GM21825 (cell line): ENCODE measurements at regions not wholly inside any gene's neighbourhood (a gene's known extent, or its start where the extent isn't known, plus 50 kb on each side); places are given as distances from the start of the nearest gene placed in this dataset.
"Not testable (repeated sequence)": the region's sequence is repeated elsewhere in the genome, so short reads cannot be mapped to it uniquely, and the experiment has no call there.

ENCODE experiments used
- ATAC-seq: cut with Tn5 transposase; IDR thresholded peaks from one replicate; pipeline ENCODE4 v1.9.1; 2021; ENCODE audit warnings: mild to moderate bottlenecking, moderate library complexity; ENCODE audit not compliant: unreplicated experiment

- no peak for ATAC-seq
Observed at GRCh38 chr3:72270072-72270681, 485.2 kb upstream of the PROK2 start.

GRCh38 chr3:72269475-72269874 is 484.5 kb upstream of the PROK2 start:
- ATAC-seq = no peak

GRCh38 chr3:72266921-72267524 is 482.1 kb upstream of the PROK2 start:
- not testable (repeated sequence) for ATAC-seq

GRCh38 chr3:72266016-72266370 is 481.0 kb upstream of the PROK2 start:
- peak; percentile 22 for ATAC-seq

GRCh38 chr3:72265256-72266015 is 480.5 kb upstream of the PROK2 start:
- ATAC-seq = peak; percentile 41

GRCh38 chr3:72263223-72263990 is 478.5 kb upstream of the PROK2 start:
- ATAC-seq = no peak

GRCh38 chr3:72262736-72263135 is 477.8 kb upstream of the PROK2 start:
- no peak for ATAC-seq

GRCh38 chr3:72261566-72262564 is 476.9 kb upstream of the PROK2 start:
- no peak for ATAC-seq

- ATAC-seq = no peak
Observed at GRCh38 chr3:72260588-72260910, 475.6 kb upstream of the PROK2 start.

- ATAC-seq = no peak
Observed at GRCh38 chr3:72259755-72260587, 475.0 kb upstream of the PROK2 start.

- no peak for ATAC-seq
Observed at GRCh38 chr3:72258361-72259141, 473.6 kb upstream of the PROK2 start.

GRCh38 chr3:72257738-72258137 is 472.8 kb upstream of the PROK2 start:
- ATAC-seq = no peak

- ATAC-seq = no peak
Observed at GRCh38 chr3:72257203-72257602, 472.3 kb upstream of the PROK2 start.

GRCh38 chr3:72256716-72257115 is 471.8 kb upstream of the PROK2 start:
- no peak for ATAC-seq

- ATAC-seq = no peak
Observed at GRCh38 chr3:72255791-72256559, 471.0 kb upstream of the PROK2 start.

GRCh38 chr3:72255191-72255590 is 470.2 kb upstream of the PROK2 start:
- no peak for ATAC-seq

- ATAC-seq = no peak
Observed at GRCh38 chr3:72254483-72254882, 469.5 kb upstream of the PROK2 start.

GRCh38 chr3:72250725-72251124 is 465.8 kb upstream of the PROK2 start:
- no peak for ATAC-seq
